Epidermal melanocyte (primary cell): ENCODE measurements at regions not wholly inside any gene's neighbourhood (a gene's known extent, or its start where the extent isn't known, plus 50 kb on each side); places are given as distances from the start of the nearest gene placed in this dataset.
"Not testable (repeated sequence)": the region's sequence is repeated elsewhere in the genome, so short reads cannot be mapped to it uniquely, and the experiment has no call there.

Experiments used
- DNase-seq: peaks from one replicate; pipeline ENCODE4 v3.0.0; 2011; ENCODE audit warnings: low spot score; ENCODE audit not compliant: insufficient read length

GRCh38 chr3:152658977-152659720, 175.8 kb upstream of the P2RY1 start:
- no peak for DNase-seq

GRCh38 chr3:152662157-152662556, 172.8 kb upstream of the P2RY1 start:
- no peak for DNase-seq

- no peak for DNase-seq
These were observed 170.2 kb upstream of the P2RY1 start for GRCh38 chr3:152664766-152665165.

GRCh38 chr3:152667267-152667666, 167.7 kb upstream of the P2RY1 start:
- no peak for DNase-seq

GRCh38 chr3:152669560-152669959, 165.4 kb upstream of the P2RY1 start:
- no peak for DNase-seq

GRCh38 chr3:152671446-152672319, 163.2 kb upstream of the P2RY1 start:
- DNase-seq = no peak

- DNase-seq = no peak
These were observed 162.6 kb upstream of the P2RY1 start for GRCh38 chr3:152672320-152672649.

GRCh38 chr3:152676810-152677379, 158.0 kb upstream of the P2RY1 start:
- DNase-seq = no peak

GRCh38 chr3:152677491-152677890, 157.4 kb upstream of the P2RY1 start:
- no peak for DNase-seq

GRCh38 chr3:152682477-152682876, 152.5 kb upstream of the P2RY1 start:
- no peak for DNase-seq

- no peak for DNase-seq
These were observed 151.4 kb upstream of the P2RY1 start for GRCh38 chr3:152683521-152683999.

- no peak for DNase-seq
These were observed 150.7 kb upstream of the P2RY1 start for GRCh38 chr3:152684279-152684678.

GRCh38 chr3:152688313-152688712, 146.6 kb upstream of the P2RY1 start:
- no peak for DNase-seq

- not testable (repeated sequence) for DNase-seq
These were observed 142.6 kb upstream of the P2RY1 start for GRCh38 chr3:152692326-152692725.

GRCh38 chr3:152693521-152694250, 141.2 kb upstream of the P2RY1 start:
- not testable (repeated sequence) for DNase-seq

GRCh38 chr3:152695840-152696239, 139.1 kb upstream of the P2RY1 start:
- DNase-seq = no peak

GRCh38 chr3:152696962-152697361, 138.0 kb upstream of the P2RY1 start:
- no peak for DNase-seq

- no peak for DNase-seq
These were observed 131.6 kb upstream of the P2RY1 start for GRCh38 chr3:152703245-152703890.

- no peak for DNase-seq
These were observed 127.8 kb upstream of the P2RY1 start for GRCh38 chr3:152706991-152707713.

- no peak for DNase-seq
These were observed 125.3 kb upstream of the P2RY1 start for GRCh38 chr3:152709659-152710058.
